ENCODE measurements at regions not wholly inside any gene's neighbourhood (a gene's known extent, or its start where the extent isn't known, plus 50 kb on each side); places are given as distances from the start of the nearest gene placed in this dataset.

DNA sequence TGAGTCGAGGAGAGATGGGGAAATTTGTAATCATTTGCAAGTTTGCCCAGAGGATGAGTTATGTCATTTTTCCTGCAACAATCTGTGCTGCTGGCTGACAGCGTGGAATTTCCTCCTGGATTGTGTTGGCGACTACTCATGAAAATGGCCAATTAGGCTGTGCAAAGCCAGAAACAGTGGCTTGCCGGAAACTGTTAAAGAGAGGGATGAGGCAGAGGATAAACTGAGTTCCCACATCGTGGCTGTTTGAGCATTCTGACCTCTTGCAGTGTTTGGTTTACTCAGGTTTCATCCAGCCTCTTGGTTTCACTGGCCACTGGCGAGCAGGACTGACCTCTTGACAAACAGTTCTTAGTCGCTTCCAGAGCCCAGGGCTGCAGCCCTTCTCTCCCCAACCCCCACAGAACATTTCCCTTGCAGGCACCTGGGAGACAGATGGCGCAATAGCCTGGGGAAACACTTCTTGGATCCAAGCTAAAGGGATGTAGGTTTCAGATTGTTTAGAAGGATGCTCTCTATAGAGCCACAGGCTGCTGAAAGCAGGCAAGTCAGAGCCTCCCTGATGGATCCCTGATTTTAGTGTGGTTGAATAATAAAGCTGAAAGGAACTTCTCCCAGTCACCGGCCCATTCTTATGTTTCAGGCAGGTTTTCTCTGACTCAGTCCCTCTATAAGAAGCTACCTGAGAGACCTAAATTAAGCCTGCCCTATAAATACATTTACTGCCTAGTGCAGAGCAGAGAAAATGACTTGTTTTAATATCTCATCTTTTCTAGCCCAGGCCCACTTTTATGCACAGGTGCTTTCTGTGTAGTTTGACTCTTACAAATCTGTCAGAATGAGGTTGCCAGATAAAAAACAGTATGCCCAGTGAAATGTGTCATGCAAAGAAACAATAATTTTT lies 92.8 kb upstream of the UBE2E1 start:
- H3K4me3 ChIP-seq (ENCODE audit: low read length) = no peak overlapping the region
- peak; percentile 16 for TF ChIP-seq CTCF (conservative IDR thresholded peaks at IDR 0.05; ENCODE audit: low read depth, low read length)
- DNase-seq (ENCODE audit: low read depth) = no peak

- no peak for DNase-seq (ENCODE audit: low read depth)
- no peak for TF ChIP-seq CTCF (conservative IDR thresholded peaks at IDR 0.05; ENCODE audit: low read depth, low read length)
- no peak overlapping the region for H3K4me3 ChIP-seq (ENCODE audit: low read length)
Observed at GRCh38 chr3:23713641-23714040, 92.1 kb upstream of the UBE2E1 start.

DNA sequence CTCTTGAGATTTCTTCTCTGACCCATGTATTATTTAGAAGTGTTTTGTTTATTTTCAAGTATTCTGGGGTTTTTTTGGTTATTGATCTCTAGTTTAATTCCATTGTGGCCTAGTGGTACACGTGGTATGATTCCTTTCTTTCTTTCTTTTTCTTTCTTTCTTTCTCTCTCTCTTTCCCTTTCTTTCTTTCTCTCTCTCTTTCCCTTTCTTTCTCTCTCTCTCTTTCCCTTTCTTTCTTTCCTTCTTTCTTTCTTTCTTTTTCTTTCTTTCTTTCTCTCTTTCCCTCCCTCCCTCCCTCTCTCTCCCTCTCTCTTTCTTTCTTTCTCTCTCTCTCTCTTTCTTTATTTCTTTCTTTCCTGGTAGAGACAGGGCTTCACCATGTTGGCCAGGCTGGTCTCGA lies 85.7 kb upstream of the UBE2E1 start:
- H3K4me3 ChIP-seq (ENCODE audit: low read length) = no peak overlapping the region
- DNase-seq (ENCODE audit: low read depth) = no peak
- no peak for TF ChIP-seq CTCF (conservative IDR thresholded peaks at IDR 0.05; ENCODE audit: low read depth, low read length)

DNA sequence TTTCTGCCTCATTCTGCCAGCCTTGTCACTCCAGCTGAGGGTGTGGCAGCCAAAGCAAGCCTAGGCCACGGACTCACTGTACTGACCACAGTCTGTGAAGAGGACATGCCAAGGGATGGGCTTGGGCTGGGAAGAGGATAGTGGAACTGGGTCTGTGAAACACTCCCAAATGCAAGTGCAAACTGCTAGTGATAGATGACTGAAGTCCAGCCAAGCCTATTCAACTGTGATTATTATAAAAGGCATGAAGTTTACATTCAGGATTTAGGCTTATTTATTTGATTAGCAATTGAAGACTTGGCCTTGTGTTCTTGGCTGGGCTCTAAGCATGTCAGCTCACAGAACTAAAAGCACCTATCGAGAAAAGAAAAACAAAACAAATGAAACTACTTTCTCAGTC lies 84.9 kb upstream of the UBE2E1 start:
- H3K4me3 ChIP-seq (ENCODE audit: low read length) = no peak overlapping the region
- no peak for DNase-seq (ENCODE audit: low read depth)
- TF ChIP-seq CTCF (conservative IDR thresholded peaks at IDR 0.05; ENCODE audit: low read depth, low read length) = no peak

DNA sequence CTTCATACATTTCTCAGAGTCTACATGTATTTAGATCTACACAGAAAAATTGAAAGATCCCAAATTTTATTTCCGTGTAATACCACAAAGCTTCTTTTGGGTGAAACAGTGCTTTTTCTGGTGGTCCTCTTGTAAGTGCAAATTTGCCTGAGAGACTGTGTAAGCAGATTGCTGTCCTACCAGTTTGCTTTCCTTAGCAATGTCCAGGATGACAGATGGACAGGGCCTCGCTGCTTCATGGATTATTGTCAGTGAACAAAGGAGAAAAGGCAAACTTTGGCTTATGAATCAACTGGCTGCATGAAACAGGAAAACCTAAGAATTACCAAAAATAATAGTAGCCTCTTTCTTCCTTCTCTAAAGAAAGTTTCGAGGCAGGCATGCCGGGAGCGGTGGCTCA lies 82.6 kb upstream of the UBE2E1 start:
- DNase-seq (ENCODE audit: low read depth) = no peak
- no peak overlapping the region for H3K4me3 ChIP-seq (ENCODE audit: low read length)
- no peak for TF ChIP-seq CTCF (conservative IDR thresholded peaks at IDR 0.05; ENCODE audit: low read depth, low read length)

- no peak overlapping the region for H3K4me3 ChIP-seq (ENCODE audit: low read length)
- no peak for DNase-seq (ENCODE audit: low read depth)
- TF ChIP-seq CTCF (conservative IDR thresholded peaks at IDR 0.05; ENCODE audit: low read depth, low read length) = no peak
Observed at GRCh38 chr3:23723930-23724329, 81.8 kb upstream of the UBE2E1 start.

Data from retinal pigment epithelial cell (primary cell).